ENCODE measurements at regions not wholly inside any gene's neighbourhood (a gene's known extent, or its start where the extent isn't known, plus 50 kb on each side); places are given as distances from the start of the nearest gene placed in this dataset.

GRCh38 chr5:29148581-29148980 lies 2044.9 kb upstream of the CDH6 start:
- no peak overlapping the region for H3K14ac ChIP-seq (ENCODE audit: low read length in 2 of 2)

GRCh38 chr5:29148073-29148472 lies 2045.4 kb upstream of the CDH6 start:
- Histone ChIP-seq H2BK120ac (ENCODE audit: low read depth, low read length) (no peak overlapping the region), H3K4me3 (ENCODE audit: insufficient read depth in 1 of 2, low read depth in 1 of 2, low read length in 2 of 2) (no peak overlapping the region), H3K79me1 (replicated peaks; ENCODE audit: low read length, poor library complexity, severe bottlenecking) (no peaks in the 10 kb centered on the region), H2BK15ac (ENCODE audit: low read depth, poor library complexity, severe bottlenecking) (no peak overlapping the region), H3K4ac (ENCODE audit: low read depth in 1 of 2, low read length in 2 of 2) (no peak overlapping the region), H3K4me1 (ENCODE audit: control insufficient read depth, insufficient read depth, low read depth, low read length) (no peaks in the 10 kb centered on the region), H2BK5ac (ENCODE audit: low read depth, low read length, poor library complexity, severe bottlenecking) (no peak overlapping the region), H3K14ac (ENCODE audit: low read length in 2 of 2) (no peak overlapping the region), H3K18ac (ENCODE audit: low read depth in 1 of 2, low read length in 2 of 2) (no peak overlapping the region), H3K23ac (ENCODE audit: low read length in 2 of 2) (no peak overlapping the region), H4K8ac (ENCODE audit: low read length) (no peak overlapping the region), H2BK12ac (ENCODE audit: low read length in 2 of 2) (no peak overlapping the region), H3K4me2 (ENCODE audit: low read length, poor library complexity, severe bottlenecking) (no peak overlapping the region), H3K9ac (ENCODE audit: low read length) (no peak overlapping the region), H3K36me3 (ENCODE audit: control insufficient read depth in 1 of 2, insufficient read depth in 2 of 2, low read depth in 1 of 2, low read length in 2 of 2) (no peaks in the 10 kb centered on the region), H4K91ac (ENCODE audit: low read length) (no peak overlapping the region), H2AK5ac (ENCODE audit: low read length, severe bottlenecking) (no peak overlapping the region), H3K27me3 (ENCODE audit: control insufficient read depth in 1 of 2, insufficient read depth in 1 of 2, low read length in 2 of 2) (no peaks in the 10 kb centered on the region), H3K9me3 (ENCODE audit: control insufficient read depth, low read length) (peaks cover 11% of the 10 kb centered on the region), H3K27ac (ENCODE audit: low read length, poor library complexity, severe bottlenecking) (no peak overlapping the region), H2AFZ (ENCODE audit: low read depth, low read length) (no peak overlapping the region)
- DNase-seq = no peak
- 64% methylated on average over 2 of the region's 3 CpGs for WGBS

More at GRCh38 chr5:29148581-29148980, 2044.9 kb upstream of the CDH6 start:
- no peak overlapping the region for H3K4me2 ChIP-seq (ENCODE audit: low read length, poor library complexity, severe bottlenecking)
- H2BK15ac ChIP-seq (ENCODE audit: low read depth, poor library complexity, severe bottlenecking) = no peak overlapping the region
- no peak overlapping the region for H2BK120ac ChIP-seq (ENCODE audit: low read depth, low read length)
- H4K8ac ChIP-seq (ENCODE audit: low read length) = no peak overlapping the region
- no peak overlapping the region for H3K27ac ChIP-seq (ENCODE audit: low read length, poor library complexity, severe bottlenecking)
- no peaks in the 10 kb centered on the region for H3K27me3 ChIP-seq (ENCODE audit: control insufficient read depth in 1 of 2, insufficient read depth in 1 of 2, low read length in 2 of 2)
- H4K91ac ChIP-seq (ENCODE audit: low read length) = no peak overlapping the region
- no peak overlapping the region for H3K18ac ChIP-seq (ENCODE audit: low read depth in 1 of 2, low read length in 2 of 2)
- H3K23ac ChIP-seq (ENCODE audit: low read length in 2 of 2) = no peak overlapping the region
- no peak overlapping the region for H3K4me3 ChIP-seq (ENCODE audit: insufficient read depth in 1 of 2, low read depth in 1 of 2, low read length in 2 of 2)
- no peak overlapping the region for H2AFZ ChIP-seq (ENCODE audit: low read depth, low read length)
- H2BK5ac ChIP-seq (ENCODE audit: low read depth, low read length, poor library complexity, severe bottlenecking) = no peak overlapping the region
- no peaks in the 10 kb centered on the region for H3K79me1 ChIP-seq (replicated peaks; ENCODE audit: low read length, poor library complexity, severe bottlenecking)
- DNase-seq = no peak
- no peaks in the 10 kb centered on the region for H3K36me3 ChIP-seq (ENCODE audit: control insufficient read depth in 1 of 2, insufficient read depth in 2 of 2, low read depth in 1 of 2, low read length in 2 of 2)
- H3K4ac ChIP-seq (ENCODE audit: low read depth in 1 of 2, low read length in 2 of 2) = no peak overlapping the region
- no peaks in the 10 kb centered on the region for H3K4me1 ChIP-seq (ENCODE audit: control insufficient read depth, insufficient read depth, low read depth, low read length)
- 52% methylated on average over 2 of the region's 2 CpGs for WGBS
- H2BK12ac ChIP-seq (ENCODE audit: low read length in 2 of 2) = no peak overlapping the region
- H3K9ac ChIP-seq (ENCODE audit: low read length) = no peak overlapping the region
- H3K9me3 ChIP-seq (ENCODE audit: control insufficient read depth, low read length) = peaks cover 11% of the 10 kb centered on the region
- H2AK5ac ChIP-seq (ENCODE audit: low read length, severe bottlenecking) = no peak overlapping the region

GRCh38 chr5:29143266-29143665 lies 2050.2 kb upstream of the CDH6 start:
- Histone ChIP-seq H3K9ac (ENCODE audit: low read length) (no peak overlapping the region), H3K4ac (ENCODE audit: low read depth in 1 of 2, low read length in 2 of 2) (no peak overlapping the region), H3K14ac (ENCODE audit: low read length in 2 of 2) (no peak overlapping the region), H4K8ac (ENCODE audit: low read length) (no peak overlapping the region), H3K4me1 (ENCODE audit: control insufficient read depth, insufficient read depth, low read depth, low read length) (no peaks in the 10 kb centered on the region), H2BK120ac (ENCODE audit: low read depth, low read length) (no peak overlapping the region), H3K23ac (ENCODE audit: low read length in 2 of 2) (no peak overlapping the region), H3K27ac (ENCODE audit: low read length, poor library complexity, severe bottlenecking) (no peak overlapping the region), H2AFZ (ENCODE audit: low read depth, low read length) (no peak overlapping the region), H3K18ac (ENCODE audit: low read depth in 1 of 2, low read length in 2 of 2) (no peak overlapping the region), H4K91ac (ENCODE audit: low read length) (no peak overlapping the region), H3K79me1 (replicated peaks; ENCODE audit: low read length, poor library complexity, severe bottlenecking) (no peaks in the 10 kb centered on the region), H2BK5ac (ENCODE audit: low read depth, low read length, poor library complexity, severe bottlenecking) (no peak overlapping the region), H3K27me3 (ENCODE audit: control insufficient read depth in 1 of 2, insufficient read depth in 1 of 2, low read length in 2 of 2) (no peaks in the 10 kb centered on the region), H3K4me3 (ENCODE audit: insufficient read depth in 1 of 2, low read depth in 1 of 2, low read length in 2 of 2) (no peak overlapping the region), H3K36me3 (ENCODE audit: control insufficient read depth in 1 of 2, insufficient read depth in 2 of 2, low read depth in 1 of 2, low read length in 2 of 2) (no peaks in the 10 kb centered on the region), H2BK15ac (ENCODE audit: low read depth, poor library complexity, severe bottlenecking) (no peak overlapping the region), H3K4me2 (ENCODE audit: low read length, poor library complexity, severe bottlenecking) (no peak overlapping the region), H3K9me3 (ENCODE audit: control insufficient read depth, low read length) (peaks cover 2% of the 10 kb centered on the region), H2AK5ac (ENCODE audit: low read length, severe bottlenecking) (no peak overlapping the region), H2BK12ac (ENCODE audit: low read length in 2 of 2) (no peak overlapping the region)
- DNase-seq = no peak
- 67% methylated on average over 1 of the region's 1 CpG for WGBS

GRCh38 chr5:29134418-29134817 lies 2059.1 kb upstream of the CDH6 start:
- DNase-seq = no peak
- H3K4me2 ChIP-seq (ENCODE audit: low read length, poor library complexity, severe bottlenecking) = no peak overlapping the region
- H4K91ac ChIP-seq (ENCODE audit: low read length) = no peak overlapping the region
- no peak overlapping the region for H3K27ac ChIP-seq (ENCODE audit: low read length, poor library complexity, severe bottlenecking)
- no peak overlapping the region for H4K8ac ChIP-seq (ENCODE audit: low read length)
- no peak overlapping the region for H3K4ac ChIP-seq (ENCODE audit: low read depth in 1 of 2, low read length in 2 of 2)
- H3K4me3 ChIP-seq (ENCODE audit: insufficient read depth in 1 of 2, low read depth in 1 of 2, low read length in 2 of 2) = no peak overlapping the region
- no peak overlapping the region for H3K14ac ChIP-seq (ENCODE audit: low read length in 2 of 2)
- no peaks in the 10 kb centered on the region for H3K4me1 ChIP-seq (ENCODE audit: control insufficient read depth, insufficient read depth, low read depth, low read length)
- H3K18ac ChIP-seq (ENCODE audit: low read depth in 1 of 2, low read length in 2 of 2) = no peak overlapping the region
- H2BK5ac ChIP-seq (ENCODE audit: low read depth, low read length, poor library complexity, severe bottlenecking) = no peak overlapping the region
- no peaks in the 10 kb centered on the region for H3K79me1 ChIP-seq (replicated peaks; ENCODE audit: low read length, poor library complexity, severe bottlenecking)
- WGBS = 89% methylated on average over 2 of the region's 2 CpGs
- no peak overlapping the region for H3K9ac ChIP-seq (ENCODE audit: low read length)
- H3K36me3 ChIP-seq (ENCODE audit: control insufficient read depth in 1 of 2, insufficient read depth in 2 of 2, low read depth in 1 of 2, low read length in 2 of 2) = no peaks in the 10 kb centered on the region
- no peaks in the 10 kb centered on the region for H3K27me3 ChIP-seq (ENCODE audit: control insufficient read depth in 1 of 2, insufficient read depth in 1 of 2, low read length in 2 of 2)
- H3K9me3 ChIP-seq (ENCODE audit: control insufficient read depth, low read length) = peaks cover 13% of the 10 kb centered on the region
- H2BK120ac ChIP-seq (ENCODE audit: low read depth, low read length) = no peak overlapping the region
- no peak overlapping the region for H2BK15ac ChIP-seq (ENCODE audit: low read depth, poor library complexity, severe bottlenecking)
- H2AK5ac ChIP-seq (ENCODE audit: low read length, severe bottlenecking) = no peak overlapping the region
- H2AFZ ChIP-seq (ENCODE audit: low read depth, low read length) = no peak overlapping the region
- H3K23ac ChIP-seq (ENCODE audit: low read length in 2 of 2) = no peak overlapping the region
- H2BK12ac ChIP-seq (ENCODE audit: low read length in 2 of 2) = no peak overlapping the region
